Esophagus muscularis mucosa (tissue), 3 donors: ENCODE measurements at regions not wholly inside any gene's neighbourhood (a gene's known extent, or its start where the extent isn't known, plus 50 kb on each side); places are given as distances from the start of the nearest gene placed in this dataset.

ENCODE experiments used
- POLR2AphosphoS5 ChIP-seq, 2 donors: sonication (generic); formaldehyde crosslinking; IDR thresholded peaks; one replicate each; pipeline ENCODE4 v1.6.1; 2017; ENCODE audit warnings: antibody characterized with exemption in 2 of 2
- TF ChIP-seq, protein P1 (sequence below), 3 experiments: fragments of 200-600 bp in 2 of 3; fragments of 450-650 bp in 1 of 3; sonication (generic) in 2 of 3; IDR thresholded peaks; one replicate each; pipeline ENCODE4 v1.5.1; 2017 to 2019; ENCODE audit warnings: antibody characterized with exemption in 3 of 3, mild to moderate bottlenecking in 2 of 3, moderate library complexity in 1 of 3

DNA sequence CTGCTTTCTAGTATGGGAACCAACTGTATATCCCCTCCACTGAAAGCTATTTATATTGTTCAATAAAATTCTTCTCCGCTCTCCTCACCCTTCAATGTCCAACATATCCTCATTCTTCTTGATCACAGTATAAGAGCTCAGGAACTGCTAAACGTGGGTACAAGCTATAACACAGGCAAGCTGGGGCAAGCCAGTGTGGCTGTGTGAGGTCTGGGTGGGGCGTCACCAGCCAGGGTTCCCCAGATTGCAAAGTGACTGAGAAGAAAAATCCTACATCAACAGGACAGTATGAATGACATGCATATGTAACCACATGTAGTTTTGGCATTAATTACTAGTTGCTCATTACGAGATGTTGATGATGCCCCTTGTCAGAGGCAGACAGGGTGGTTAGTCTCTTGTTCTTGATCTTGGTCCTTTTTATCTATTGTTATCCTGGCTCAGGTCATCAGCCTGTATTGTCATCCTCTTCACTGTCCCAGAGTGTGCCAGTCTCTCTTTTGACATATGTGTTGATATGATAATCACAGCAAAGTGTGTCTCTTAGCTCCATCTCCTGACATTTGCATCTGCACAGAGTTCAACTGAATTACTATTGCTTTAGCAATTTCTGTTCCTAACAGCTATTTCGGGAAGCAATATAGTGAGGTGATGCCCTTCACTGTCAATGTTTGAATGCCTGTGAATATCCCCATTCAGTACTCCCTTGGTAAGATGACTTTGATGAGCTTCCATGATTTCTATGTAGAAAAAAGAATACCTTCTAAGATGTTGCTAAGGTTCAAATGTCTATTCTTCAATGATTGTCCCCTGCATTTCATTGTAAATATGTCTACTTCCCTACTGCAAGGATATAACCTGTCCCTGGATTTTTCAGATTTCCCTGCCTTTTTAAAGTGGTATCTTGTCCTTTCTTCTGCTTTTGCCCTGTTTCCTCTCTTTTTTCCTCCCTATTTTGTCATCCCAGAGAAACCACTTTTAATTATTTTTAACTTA, 140.3 kb downstream of the MAT2B start:
- TF ChIP-seq, protein P1, sequence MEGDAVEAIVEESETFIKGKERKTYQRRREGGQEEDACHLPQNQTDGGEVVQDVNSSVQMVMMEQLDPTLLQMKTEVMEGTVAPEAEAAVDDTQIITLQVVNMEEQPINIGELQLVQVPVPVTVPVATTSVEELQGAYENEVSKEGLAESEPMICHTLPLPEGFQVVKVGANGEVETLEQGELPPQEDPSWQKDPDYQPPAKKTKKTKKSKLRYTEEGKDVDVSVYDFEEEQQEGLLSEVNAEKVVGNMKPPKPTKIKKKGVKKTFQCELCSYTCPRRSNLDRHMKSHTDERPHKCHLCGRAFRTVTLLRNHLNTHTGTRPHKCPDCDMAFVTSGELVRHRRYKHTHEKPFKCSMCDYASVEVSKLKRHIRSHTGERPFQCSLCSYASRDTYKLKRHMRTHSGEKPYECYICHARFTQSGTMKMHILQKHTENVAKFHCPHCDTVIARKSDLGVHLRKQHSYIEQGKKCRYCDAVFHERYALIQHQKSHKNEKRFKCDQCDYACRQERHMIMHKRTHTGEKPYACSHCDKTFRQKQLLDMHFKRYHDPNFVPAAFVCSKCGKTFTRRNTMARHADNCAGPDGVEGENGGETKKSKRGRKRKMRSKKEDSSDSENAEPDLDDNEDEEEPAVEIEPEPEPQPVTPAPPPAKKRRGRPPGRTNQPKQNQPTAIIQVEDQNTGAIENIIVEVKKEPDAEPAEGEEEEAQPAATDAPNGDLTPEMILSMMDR (IDR thresholded peaks at IDR 0.05): no peak
- no peak for TF ChIP-seq POLR2AphosphoS5 (IDR thresholded peaks at IDR 0.05)
